HepG2 (cell line): ENCODE measurements at regions not wholly inside any gene's neighbourhood (a gene's known extent, or its start where the extent isn't known, plus 50 kb on each side); places are given as distances from the start of the nearest gene placed in this dataset.

Experiments
- AHR ChIP-seq: IDR thresholded peaks from 2 replicates; pipeline ENCODE4 v1.6.1; 2018; ENCODE audit warnings: missing genetic modification reagents, missing compliant biosample characterization
- CBX5 ChIP-seq: sonication (generic); formaldehyde crosslinking; IDR thresholded peaks from 2 replicates; pipeline ENCODE4 v1.4.0; 2020; ENCODE audit warnings: missing genetic modification reagents, borderline replicate concordance
- CEBPG ChIP-seq: IDR thresholded peaks from 2 replicates; pipeline ENCODE4 v1.6.1; 2016
- ETV6 ChIP-seq: sonication (generic); formaldehyde crosslinking; conservative IDR thresholded peaks from 2 replicates; pipeline ENCODE4 v1.4.0; 2020; ENCODE audit warnings: missing genetic modification reagents
- IRF2 ChIP-seq: IDR thresholded peaks from 2 replicates; pipeline ENCODE4 v1.6.1; 2018; ENCODE audit warnings: missing genetic modification reagents, missing compliant biosample characterization
- KAT8 ChIP-seq: IDR thresholded peaks from 2 replicates; pipeline ENCODE4 v1.6.1; 2016; ENCODE audit warnings: missing genetic modification reagents, missing compliant biosample characterization
- MTA1 ChIP-seq: sonication (generic); formaldehyde crosslinking; IDR thresholded peaks from 2 replicates; pipeline ENCODE4 v1.4.0; 2020; ENCODE audit warnings: missing genetic modification reagents, mild to moderate bottlenecking, borderline replicate concordance
- MXI1 ChIP-seq: IDR thresholded peaks from 3 replicates; pipeline ENCODE4 v1.6.1; 2012; ENCODE audit warnings: low read depth, low read length, inconsistent platforms, borderline replicate concordance
- REPIN1 ChIP-seq: sonication (generic); formaldehyde crosslinking; IDR thresholded peaks from 2 replicates; pipeline ENCODE4 v1.8.0; 2022; ENCODE audit warnings: missing genetic modification reagents, low read depth, mild to moderate bottlenecking, borderline replicate concordance
- SIX4 ChIP-seq: sonication (generic); formaldehyde crosslinking; IDR thresholded peaks from 2 replicates; pipeline ENCODE4 v1.4.0; 2020; ENCODE audit warnings: missing genetic modification reagents
- XRCC5 ChIP-seq: fragments of 200-400 bp; formaldehyde crosslinking; optimal IDR thresholded peaks from 2 replicates; pipeline ENCODE3; 2017; ENCODE audit warnings: mild to moderate bottlenecking, low read length
- YEATS4 ChIP-seq: sonication (generic); formaldehyde crosslinking; IDR thresholded peaks from 2 replicates; pipeline ENCODE4 v1.4.0; 2020; ENCODE audit warnings: missing genetic modification reagents, borderline replicate concordance
- ZNF329 ChIP-seq: sonication (generic); formaldehyde crosslinking; IDR thresholded peaks from 2 replicates; pipeline ENCODE4 v1.9.0; 2021; ENCODE audit warnings: low read depth, mild to moderate bottlenecking, missing genetic modification reagents
- ZNF331 ChIP-seq: sonication (generic); formaldehyde crosslinking; IDR thresholded peaks from 2 replicates; pipeline ENCODE4 v1.4.0; 2020; ENCODE audit warnings: missing genetic modification reagents
- ZNF431 ChIP-seq: sonication (generic); formaldehyde crosslinking; IDR thresholded peaks from 2 replicates; pipeline ENCODE4 v1.9.0; 2022; ENCODE audit warnings: missing genetic modification reagents, low read depth, mild to moderate bottlenecking, borderline replicate concordance
- ZNF644 ChIP-seq: IDR thresholded peaks from 2 replicates; pipeline ENCODE4 v1.6.1; 2016; ENCODE audit warnings: low read depth
- ZNF816 ChIP-seq: sonication (generic); formaldehyde crosslinking; IDR thresholded peaks from 2 replicates; pipeline ENCODE4 v1.8.0; 2022; ENCODE audit warnings: missing genetic modification reagents, mild to moderate bottlenecking, borderline replicate concordance
- TF ChIP-seq, protein P1 (sequence below), 2 experiments: sonication (generic) in 1 of 2; formaldehyde crosslinking in 1 of 2; IDR thresholded peaks; 2 replicates each; pipeline versions ENCODE4 v1.4.0 to v1.6.1; 2018 to 2020; ENCODE audit warnings: missing genetic modification reagents in 2 of 2, borderline replicate concordance in 1 of 2, low read depth in 1 of 2, mild to moderate bottlenecking in 1 of 2, missing biosample characterization in 1 of 2
- TF ChIP-seq, protein P2 (sequence below): sonication (generic); formaldehyde crosslinking; IDR thresholded peaks from 2 replicates; pipeline ENCODE4 v1.4.0; 2020; ENCODE audit warnings: missing genetic modification reagents
- TF ChIP-seq, protein P3 (sequence below): IDR thresholded peaks from 2 replicates; pipeline ENCODE4 v1.6.1; 2016; ENCODE audit warnings: missing compliant biosample characterization, missing genetic modification reagents, borderline replicate concordance
- TF ChIP-seq, protein P4 (sequence below): IDR thresholded peaks from 2 replicates; pipeline ENCODE4 v1.6.1; 2012; ENCODE audit warnings: inconsistent platforms
- TF ChIP-seq, protein P5 (sequence below): sonication (generic); formaldehyde crosslinking; IDR thresholded peaks from 2 replicates; pipeline ENCODE4 v1.5.1; 2020; ENCODE audit warnings: mild to moderate bottlenecking, missing genetic modification reagents, moderate library complexity

DNA sequence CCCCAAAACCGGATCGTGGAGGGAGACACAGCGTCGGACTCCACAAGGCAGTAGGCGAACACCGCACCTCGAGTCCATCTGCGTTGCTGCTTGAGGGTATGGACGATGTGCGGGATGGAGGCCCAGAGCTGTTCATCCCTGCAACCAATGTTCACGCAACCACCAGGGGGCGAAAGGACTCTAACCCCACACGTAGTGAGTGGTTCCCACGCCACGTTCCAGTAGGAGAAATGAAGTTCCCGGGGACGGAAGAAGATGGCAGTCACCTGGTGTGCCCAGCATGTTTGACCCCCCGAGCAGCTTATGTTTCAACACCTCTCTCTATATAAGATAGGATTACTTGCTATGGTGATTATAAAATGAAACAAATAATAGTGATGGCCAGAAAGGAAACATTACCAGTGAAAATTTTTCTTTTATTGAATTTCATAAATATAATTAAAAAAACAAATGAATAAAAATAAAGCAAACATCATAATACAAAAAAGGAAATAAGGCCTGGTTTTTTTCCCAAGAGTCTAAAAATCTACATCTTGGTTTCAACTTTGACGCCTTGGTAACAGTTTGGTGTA lies 184.3 kb downstream of the SH3BP4 start (continued):
- TF ChIP-seq, protein P1, sequence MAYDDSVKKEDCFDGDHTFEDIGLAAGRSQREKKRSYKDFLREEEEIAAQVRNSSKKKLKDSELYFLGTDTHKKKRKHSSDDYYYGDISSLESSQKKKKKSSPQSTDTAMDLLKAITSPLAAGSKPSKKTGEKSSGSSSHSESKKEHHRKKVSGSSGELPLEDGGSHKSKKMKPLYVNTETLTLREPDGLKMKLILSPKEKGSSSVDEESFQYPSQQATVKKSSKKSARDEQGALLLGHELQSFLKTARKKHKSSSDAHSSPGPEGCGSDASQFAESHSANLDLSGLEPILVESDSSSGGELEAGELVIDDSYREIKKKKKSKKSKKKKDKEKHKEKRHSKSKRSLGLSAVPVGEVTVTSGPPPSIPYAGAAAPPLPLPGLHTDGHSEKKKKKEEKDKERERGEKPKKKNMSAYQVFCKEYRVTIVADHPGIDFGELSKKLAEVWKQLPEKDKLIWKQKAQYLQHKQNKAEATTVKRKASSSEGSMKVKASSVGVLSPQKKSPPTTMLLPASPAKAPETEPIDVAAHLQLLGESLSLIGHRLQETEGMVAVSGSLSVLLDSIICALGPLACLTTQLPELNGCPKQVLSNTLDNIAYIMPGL (CRISPR knock-in tag; IDR thresholded peaks at IDR 0.05; ENCODE audit: borderline replicate concordance in 1 of 2, low read depth in 1 of 2) = peak; percentile 28 to 69; a peak in 1 of 4 replicates
- TF ChIP-seq ZNF431 (CRISPR knock-in tag) (0 out of 2 replicates have a peak, but pooled peaks have one; percentile 31), XRCC5 (peak; percentile 74), ZNF329 (CRISPR knock-in tag) (no peak), KAT8 (CRISPR knock-in tag) (no peak), ZNF816 (CRISPR knock-in tag) (no peak), ETV6 (CRISPR knock-in tag) (no peak), MXI1 (0 out of 3 replicates have a peak, but pooled peaks have one; percentile 18), SIX4 (CRISPR knock-in tag) (no peak), ZNF331 (0 out of 2 replicates have a peak, but pooled peaks have one; percentile 50), IRF2 (no peak), CEBPG (0 out of 2 replicates have a peak, but pooled peaks have one; percentile 14), MTA1 (CRISPR knock-in tag) (peak; percentile 46; the same call in 1 of the 2 replicates), REPIN1 (CRISPR knock-in tag) (peak; percentile 67; the same call in 1 of the 2 replicates), AHR (CRISPR knock-in tag) (peak; percentile 57; the same call in 1 of the 2 replicates), ZNF644 (CRISPR knock-in tag) (peak; percentile 64; the same call in 1 of the 2 replicates), CBX5 (CRISPR knock-in tag) (peak; percentile 65; the same call in 1 of the 2 replicates), YEATS4 (no peak)
- TF ChIP-seq, protein P2, sequence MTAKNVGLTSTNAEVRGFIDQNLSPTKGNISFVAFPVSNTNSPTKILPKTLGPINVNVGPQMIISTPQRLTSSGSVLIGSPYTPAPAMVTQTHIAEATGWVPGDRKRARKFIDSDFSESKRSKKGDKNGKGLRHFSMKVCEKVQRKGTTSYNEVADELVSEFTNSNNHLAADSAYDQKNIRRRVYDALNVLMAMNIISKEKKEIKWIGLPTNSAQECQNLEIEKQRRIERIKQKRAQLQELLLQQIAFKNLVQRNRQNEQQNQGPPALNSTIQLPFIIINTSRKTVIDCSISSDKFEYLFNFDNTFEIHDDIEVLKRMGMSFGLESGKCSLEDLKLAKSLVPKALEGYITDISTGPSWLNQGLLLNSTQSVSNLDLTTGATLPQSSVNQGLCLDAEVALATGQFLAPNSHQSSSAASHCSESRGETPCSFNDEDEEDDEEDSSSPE (CRISPR knock-in tag) = 0 out of 2 replicates have a peak, but pooled peaks have one; percentile 20
- TF ChIP-seq, protein P3, sequence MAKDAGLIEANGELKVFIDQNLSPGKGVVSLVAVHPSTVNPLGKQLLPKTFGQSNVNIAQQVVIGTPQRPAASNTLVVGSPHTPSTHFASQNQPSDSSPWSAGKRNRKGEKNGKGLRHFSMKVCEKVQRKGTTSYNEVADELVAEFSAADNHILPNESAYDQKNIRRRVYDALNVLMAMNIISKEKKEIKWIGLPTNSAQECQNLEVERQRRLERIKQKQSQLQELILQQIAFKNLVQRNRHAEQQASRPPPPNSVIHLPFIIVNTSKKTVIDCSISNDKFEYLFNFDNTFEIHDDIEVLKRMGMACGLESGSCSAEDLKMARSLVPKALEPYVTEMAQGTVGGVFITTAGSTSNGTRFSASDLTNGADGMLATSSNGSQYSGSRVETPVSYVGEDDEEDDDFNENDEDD (CRISPR knock-in tag) = 0 out of 2 replicates have a peak, but pooled peaks have one; percentile 32
- TF ChIP-seq, protein P4, sequence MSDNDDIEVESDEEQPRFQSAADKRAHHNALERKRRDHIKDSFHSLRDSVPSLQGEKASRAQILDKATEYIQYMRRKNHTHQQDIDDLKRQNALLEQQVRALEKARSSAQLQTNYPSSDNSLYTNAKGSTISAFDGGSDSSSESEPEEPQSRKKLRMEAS = peak; percentile 37; the same call in 1 of the 2 replicates
- TF ChIP-seq, protein P5, sequence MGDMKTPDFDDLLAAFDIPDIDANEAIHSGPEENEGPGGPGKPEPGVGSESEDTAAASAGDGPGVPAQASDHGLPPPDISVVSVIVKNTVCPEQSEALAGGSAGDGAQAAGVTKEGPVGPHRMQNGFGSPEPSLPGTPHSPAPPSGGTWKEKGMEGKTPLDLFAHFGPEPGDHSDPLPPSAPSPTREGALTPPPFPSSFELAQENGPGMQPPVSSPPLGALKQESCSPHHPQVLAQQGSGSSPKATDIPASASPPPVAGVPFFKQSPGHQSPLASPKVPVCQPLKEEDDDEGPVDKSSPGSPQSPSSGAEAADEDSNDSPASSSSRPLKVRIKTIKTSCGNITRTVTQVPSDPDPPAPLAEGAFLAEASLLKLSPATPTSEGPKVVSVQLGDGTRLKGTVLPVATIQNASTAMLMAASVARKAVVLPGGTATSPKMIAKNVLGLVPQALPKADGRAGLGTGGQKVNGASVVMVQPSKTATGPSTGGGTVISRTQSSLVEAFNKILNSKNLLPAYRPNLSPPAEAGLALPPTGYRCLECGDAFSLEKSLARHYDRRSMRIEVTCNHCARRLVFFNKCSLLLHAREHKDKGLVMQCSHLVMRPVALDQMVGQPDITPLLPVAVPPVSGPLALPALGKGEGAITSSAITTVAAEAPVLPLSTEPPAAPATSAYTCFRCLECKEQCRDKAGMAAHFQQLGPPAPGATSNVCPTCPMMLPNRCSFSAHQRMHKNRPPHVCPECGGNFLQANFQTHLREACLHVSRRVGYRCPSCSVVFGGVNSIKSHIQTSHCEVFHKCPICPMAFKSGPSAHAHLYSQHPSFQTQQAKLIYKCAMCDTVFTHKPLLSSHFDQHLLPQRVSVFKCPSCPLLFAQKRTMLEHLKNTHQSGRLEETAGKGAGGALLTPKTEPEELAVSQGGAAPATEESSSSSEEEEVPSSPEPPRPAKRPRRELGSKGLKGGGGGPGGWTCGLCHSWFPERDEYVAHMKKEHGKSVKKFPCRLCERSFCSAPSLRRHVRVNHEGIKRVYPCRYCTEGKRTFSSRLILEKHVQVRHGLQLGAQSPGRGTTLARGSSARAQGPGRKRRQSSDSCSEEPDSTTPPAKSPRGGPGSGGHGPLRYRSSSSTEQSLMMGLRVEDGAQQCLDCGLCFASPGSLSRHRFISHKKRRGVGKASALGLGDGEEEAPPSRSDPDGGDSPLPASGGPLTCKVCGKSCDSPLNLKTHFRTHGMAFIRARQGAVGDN (CRISPR knock-in tag) = peak; percentile 29; the same call in 1 of the 2 replicates
